ENCODE measurements at regions not wholly inside any gene's neighbourhood (a gene's known extent, or its start where the extent isn't known, plus 50 kb on each side); places are given as distances from the start of the nearest gene placed in this dataset.

DNA sequence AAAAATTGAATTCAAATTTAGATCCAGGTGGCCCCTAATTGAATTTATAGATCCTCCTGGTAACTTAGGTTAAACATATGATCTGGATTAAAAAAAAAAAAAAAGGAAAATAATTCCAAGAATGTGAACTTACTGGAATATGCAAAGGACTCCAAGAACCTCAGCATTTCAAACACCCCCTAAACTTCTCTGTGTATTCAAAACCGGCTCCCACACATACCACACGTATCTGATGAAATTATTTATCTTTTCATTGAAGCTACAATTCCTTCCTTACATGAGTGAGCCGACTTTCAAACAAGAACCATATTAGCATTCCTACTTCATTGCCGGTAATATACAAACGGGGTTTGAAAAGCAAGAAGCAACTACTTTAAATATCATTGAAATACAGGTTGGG lies 61.4 kb upstream of the FMN2 start:
- DNase-seq, result no peak
- CTCF ChIA-PET, result no interaction called here
- H3K27me3 Mint-ChIP-seq, result no peaks in the 10 kb centered on the region
- no peak overlapping the region for H3K4me3 Mint-ChIP-seq
- H3K4me1 Mint-ChIP-seq, result no peaks in the 10 kb centered on the region
- no peaks in the 10 kb centered on the region for H3K9me3 Mint-ChIP-seq (ENCODE audit: low read depth)
- no peaks in the 10 kb centered on the region for H3K36me3 Mint-ChIP-seq (ENCODE audit: low read depth)
- ATAC-seq, result no peak
- POLR2A ChIA-PET, result no interaction called here
- no peak overlapping the region for H3K27ac Mint-ChIP-seq
- intact Hi-C loops (cut with DNase I, micrococcal nuclease), result no loop called here

GRCh38 chr1:240031009-240031408 lies 60.7 kb upstream of the FMN2 start:
- CTCF ChIA-PET, result no interaction called here
- DNase-seq, result no peak
- no peaks in the 10 kb centered on the region for H3K9me3 Mint-ChIP-seq (ENCODE audit: low read depth)
- H3K4me1 Mint-ChIP-seq, result no peaks in the 10 kb centered on the region
- intact Hi-C loops (cut with DNase I, micrococcal nuclease), result no loop called here
- H3K36me3 Mint-ChIP-seq (ENCODE audit: low read depth), result no peaks in the 10 kb centered on the region
- no peak for ATAC-seq
- no peak overlapping the region for H3K4me3 Mint-ChIP-seq
- POLR2A ChIA-PET, result no interaction called here
- H3K27me3 Mint-ChIP-seq, result no peaks in the 10 kb centered on the region
- H3K27ac Mint-ChIP-seq, result no peak overlapping the region

GRCh38 chr1:240031414-240031813 lies 60.3 kb upstream of the FMN2 start:
- Mint-ChIP-seq H3K27ac (no peak overlapping the region), H3K4me1 (no peaks in the 10 kb centered on the region), H3K4me3 (no peak overlapping the region), H3K9me3 (ENCODE audit: low read depth) (no peaks in the 10 kb centered on the region), H3K27me3 (no peaks in the 10 kb centered on the region), H3K36me3 (ENCODE audit: low read depth) (no peaks in the 10 kb centered on the region)
- intact Hi-C loops (cut with DNase I, micrococcal nuclease), result no loop called here
- ATAC-seq (no peak), DNase-seq (no peak)
- ChIA-PET CTCF (no interaction called here), POLR2A (no interaction called here)

DNA sequence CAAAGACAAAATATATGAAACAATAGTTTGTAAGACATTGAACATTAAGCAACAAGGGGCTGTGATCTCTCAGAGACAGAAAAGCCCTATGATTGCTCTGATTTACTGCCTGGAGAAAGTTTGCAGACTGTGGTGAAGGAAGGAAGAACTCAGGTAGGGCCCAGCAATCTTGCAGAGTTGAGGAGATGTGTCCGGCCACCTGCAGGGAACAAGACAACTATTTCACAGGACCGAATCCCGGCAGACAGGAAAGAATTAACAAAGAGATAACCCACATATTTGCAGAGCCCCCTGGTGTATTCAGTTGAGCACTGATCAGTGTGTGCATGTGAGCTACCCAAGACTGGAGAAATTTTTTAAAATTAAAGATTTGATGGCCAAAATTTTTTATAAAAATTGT lies 58.3 kb upstream of the FMN2 start:
- CTCF ChIA-PET, result no interaction called here
- POLR2A ChIA-PET, result no interaction called here
- DNase-seq, result no peak
- intact Hi-C loops (cut with DNase I, micrococcal nuclease), result no loop called here
- no peaks in the 10 kb centered on the region for H3K36me3 Mint-ChIP-seq (ENCODE audit: low read depth)
- H3K27ac Mint-ChIP-seq, result no peak overlapping the region
- no peak for ATAC-seq
- H3K27me3 Mint-ChIP-seq, result no peaks in the 10 kb centered on the region
- no peak overlapping the region for H3K4me3 Mint-ChIP-seq
- H3K9me3 Mint-ChIP-seq (ENCODE audit: low read depth), result no peaks in the 10 kb centered on the region
- H3K4me1 Mint-ChIP-seq, result no peaks in the 10 kb centered on the region

DNA sequence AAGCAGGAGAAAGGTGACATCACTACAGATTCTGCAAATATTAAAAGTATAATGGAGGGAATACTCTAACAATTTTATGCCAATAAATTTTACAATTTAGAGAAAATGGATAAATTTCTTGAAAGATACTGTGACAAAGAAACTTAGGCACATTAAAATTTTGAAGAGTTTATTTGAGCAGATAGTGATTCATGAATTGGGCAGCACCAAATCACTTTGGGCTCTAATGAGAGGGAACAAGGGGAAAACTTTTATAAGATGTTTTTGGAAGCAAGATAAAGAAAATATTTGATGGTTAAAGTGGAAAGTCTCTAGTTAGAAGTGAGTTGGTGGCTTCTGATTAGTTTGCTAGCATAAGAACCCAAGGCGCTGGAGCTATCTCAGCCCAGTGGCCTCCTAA lies 55.2 kb upstream of the FMN2 start:
- Mint-ChIP-seq H3K4me1 (no peaks in the 10 kb centered on the region), H3K4me3 (no peak overlapping the region), H3K36me3 (ENCODE audit: low read depth) (no peaks in the 10 kb centered on the region), H3K9me3 (ENCODE audit: low read depth) (no peaks in the 10 kb centered on the region), H3K27ac (no peak overlapping the region), H3K27me3 (no peaks in the 10 kb centered on the region)
- intact Hi-C loops (cut with DNase I, micrococcal nuclease), result no loop called here
- POLR2A ChIA-PET, result no interaction called here
- CTCF ChIA-PET, result no interaction called here
- DNase-seq (no peak), ATAC-seq (no peak)
